ENCODE measurements at regions not wholly inside any gene's neighbourhood (a gene's known extent, or its start where the extent isn't known, plus 50 kb on each side); places are given as distances from the start of the nearest gene placed in this dataset.

DNA sequence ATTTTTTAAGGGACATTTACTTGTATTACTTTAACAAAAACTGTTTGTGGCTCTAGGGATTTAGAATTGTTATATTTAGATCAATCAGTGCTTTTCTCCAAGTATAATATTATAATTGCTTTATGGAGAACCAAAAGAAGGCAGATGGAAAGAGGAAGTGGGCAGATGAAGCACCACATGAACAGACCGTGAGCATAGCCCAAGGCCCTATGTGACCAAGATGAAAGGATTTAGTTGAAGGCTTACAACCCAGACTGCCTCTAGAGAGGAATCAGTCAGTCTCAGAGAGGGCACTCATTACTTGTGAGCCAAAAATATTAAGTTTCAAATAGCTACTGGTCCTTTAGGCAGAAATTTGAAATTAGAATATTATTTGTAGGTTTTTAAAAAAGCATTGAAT, 102.3 kb upstream of the IMPG1 start:
- TF ChIP-seq CTCF (IDR thresholded peaks at IDR 0.05; ENCODE audit: poor library complexity) (no peak), EZH2phosphoT487 (IDR thresholded peaks at IDR 0.05; ENCODE audit: low read depth, severe bottlenecking, unreplicated experiment) (no peak), EZH2 (IDR thresholded peaks at IDR 0.05; ENCODE audit: borderline replicate concordance) (no peak)

All from hepatocyte (in vitro differentiated cells).